ENCODE measurements at regions not wholly inside any gene's neighbourhood (a gene's known extent, or its start where the extent isn't known, plus 50 kb on each side); places are given as distances from the start of the nearest gene placed in this dataset.

- no peak for TF ChIP-seq EP300 (IDR thresholded peaks at IDR 0.05; ENCODE audit: borderline replicate concordance in 1 of 2, control insufficient read depth in 1 of 2, low read depth in 2 of 2, low read length in 2 of 2)
- TF ChIP-seq LARP7 (IDR thresholded peaks at IDR 0.05): no peak
- TF ChIP-seq FOXK2 (IDR thresholded peaks at IDR 0.05): no peak
These were observed 85.5 kb upstream of the TMEM17 start (continued) for GRCh38 chr2:62591491-62591890.

GRCh38 chr2:62589691-62590356, 83.8 kb upstream of the TMEM17 start:
- BruUV-seq (replicated peaks): no TSS peak
- CTCF ChIA-PET: interaction anchor here (0.8 to 1.8 kb wide), 2 partner anchors 8 to 51 kb away, joined by 3 to 4 read pairs; no protein-coding TSS in a partner anchor
- SMC1A ChIA-PET (ENCODE audit: uncharacterized antibody, unreplicated experiment): no interaction called here
- Histone ChIP-seq H3K9me3 (replicated peaks; ENCODE audit: control insufficient read depth, insufficient read depth, low read length) (no peaks in the 10 kb centered on the region; the same call in 2 of the 3 replicates), H4K20me1 (ENCODE audit: control insufficient read depth, insufficient read depth) (no peaks in the 10 kb centered on the region), H3K27me3 (replicated peaks in 1 of 2; ENCODE audit: control insufficient read depth in 2 of 2, insufficient read depth in 2 of 2, low read length in 1 of 2) (no peaks in the 10 kb centered on the region), H2AFZ (ENCODE audit: control insufficient read depth, low read depth, low read length) (no peak overlapping the region), H3K4me2 (ENCODE audit: control insufficient read depth, insufficient read depth) (no peak overlapping the region), H3K4me3 (no peak overlapping the region), H3K27ac (ENCODE audit: control insufficient read depth, insufficient read depth) (no peak overlapping the region), H3K4me1 (ENCODE audit: control insufficient read depth, insufficient read depth, low read length) (no peaks in the 10 kb centered on the region), H3K79me2 (ENCODE audit: control insufficient read depth, insufficient read depth, low read length) (no peaks in the 10 kb centered on the region), H3K36me3 (ENCODE audit: control insufficient read depth in 2 of 2, insufficient read depth in 2 of 2, low read length in 1 of 2) (no peaks in the 10 kb centered on the region), H3K9ac (ENCODE audit: control insufficient read depth, insufficient read depth, low read length) (no peak overlapping the region)
- RAD21 ChIA-PET (ENCODE audit: unreplicated experiment): no interaction called here
- 9% methylated on average over 4 of the region's 4 CpGs for WGBS (ENCODE audit: insufficient coverage, insufficient replicate concordance, low lambda C conversion rate, missing lambda C conversion rate)
- POLR2A ChIA-PET: interaction anchor here (0.6 to 1.1 kb wide), 2 partner anchors 13 to 23 kb away, joined by 3 to 4 read pairs; no protein-coding TSS in a partner anchor
- FAIRE-seq (no peak), ATAC-seq (no peak), DNase-seq (ENCODE audit: low read depth, low spot score) (no peak)
- in situ Hi-C loops (cut with MboI) (no loop called here), intact Hi-C loops (cut with micrococcal nuclease; ENCODE audit: unreplicated experiment) (no loop called here)
- TF ChIP-seq RELB (IDR thresholded peaks at IDR 0.05; ENCODE audit: low read depth) (no peak), EGR1 (IDR thresholded peaks at IDR 0.05; ENCODE audit: borderline replicate concordance in 1 of 2, low read depth in 2 of 2, low read length in 2 of 2) (no peak), RELA (IDR thresholded peaks at IDR 0.05; ENCODE audit: borderline replicate concordance, partially characterized antibody) (no peak), EZH2 (IDR thresholded peaks at IDR 0.05; ENCODE audit: borderline replicate concordance, control insufficient read depth, low read depth, low read length) (no peak), MEF2A (IDR thresholded peaks at IDR 0.05; ENCODE audit: insufficient read depth, low read depth, low read length) (no peak), PAX8 (IDR thresholded peaks at IDR 0.05) (no peak)

Data from GM12878 (cell line).